PC-9 (cell line): ENCODE measurements at regions not wholly inside any gene's neighbourhood (a gene's known extent, or its start where the extent isn't known, plus 50 kb on each side); places are given as distances from the start of the nearest gene placed in this dataset.

Source experiments
- EZH2 ChIP-seq: fragments of 200-600 bp; sonication (generic); IDR thresholded peaks from 2 replicates; pipeline ENCODE4 v1.8.0; 2017; ENCODE audit warnings: antibody characterized with exemption, low read depth
- TF ChIP-seq, protein P1 (sequence below): fragments of 200-600 bp; sonication (generic); conservative IDR thresholded peaks from 2 replicates; pipeline ENCODE4 v1.6.1; 2017; ENCODE audit warnings: mixed run types, antibody characterized with exemption, mild to moderate bottlenecking, moderate library complexity

DNA sequence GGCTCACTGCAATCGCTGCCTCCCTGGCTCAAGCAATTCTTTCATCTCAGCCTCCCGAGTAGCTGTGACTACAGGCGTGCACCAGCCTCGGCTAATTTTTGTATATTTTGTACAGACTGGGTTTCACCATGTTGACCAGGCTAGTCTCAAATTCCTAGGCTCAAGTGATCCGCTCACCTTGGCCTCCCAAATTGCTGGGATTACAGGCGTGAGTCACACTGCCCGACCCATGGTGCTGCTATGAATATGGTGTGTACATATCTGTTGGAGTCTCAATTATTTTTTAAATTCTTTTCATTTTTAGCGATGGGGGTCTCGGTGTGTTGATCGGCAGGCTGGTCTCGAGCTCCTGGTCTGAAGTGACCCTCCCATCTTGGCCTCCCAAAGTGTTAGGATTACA, 78.0 kb upstream of the PRKX start:
- TF ChIP-seq, protein P1, sequence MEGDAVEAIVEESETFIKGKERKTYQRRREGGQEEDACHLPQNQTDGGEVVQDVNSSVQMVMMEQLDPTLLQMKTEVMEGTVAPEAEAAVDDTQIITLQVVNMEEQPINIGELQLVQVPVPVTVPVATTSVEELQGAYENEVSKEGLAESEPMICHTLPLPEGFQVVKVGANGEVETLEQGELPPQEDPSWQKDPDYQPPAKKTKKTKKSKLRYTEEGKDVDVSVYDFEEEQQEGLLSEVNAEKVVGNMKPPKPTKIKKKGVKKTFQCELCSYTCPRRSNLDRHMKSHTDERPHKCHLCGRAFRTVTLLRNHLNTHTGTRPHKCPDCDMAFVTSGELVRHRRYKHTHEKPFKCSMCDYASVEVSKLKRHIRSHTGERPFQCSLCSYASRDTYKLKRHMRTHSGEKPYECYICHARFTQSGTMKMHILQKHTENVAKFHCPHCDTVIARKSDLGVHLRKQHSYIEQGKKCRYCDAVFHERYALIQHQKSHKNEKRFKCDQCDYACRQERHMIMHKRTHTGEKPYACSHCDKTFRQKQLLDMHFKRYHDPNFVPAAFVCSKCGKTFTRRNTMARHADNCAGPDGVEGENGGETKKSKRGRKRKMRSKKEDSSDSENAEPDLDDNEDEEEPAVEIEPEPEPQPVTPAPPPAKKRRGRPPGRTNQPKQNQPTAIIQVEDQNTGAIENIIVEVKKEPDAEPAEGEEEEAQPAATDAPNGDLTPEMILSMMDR, result no peak
- TF ChIP-seq EZH2, result no peak
